ENCODE measurements at regions not wholly inside any gene's neighbourhood (a gene's known extent, or its start where the extent isn't known, plus 50 kb on each side); places are given as distances from the start of the nearest gene placed in this dataset.

GRCh38 chr11:8745431-8746253 is 63.0 kb downstream of the RPL27A start:
- ChIA-PET POLR2A (no interaction called here), CTCF (interaction anchor here (0.6 to 1.6 kb wide), 3 partner anchors 13 to 478 kb away, joined by 3 to 4 read pairs (median 3); no protein-coding TSS in a partner anchor)
- Histone ChIP-seq H3K27me3 (ENCODE audit: insufficient read depth) (no peaks in the 10 kb centered on the region), H3K4me1 (ENCODE audit: control insufficient read depth in 1 of 2, insufficient read depth in 2 of 2, low read depth in 1 of 2, low read length in 1 of 2) (no peaks in the 10 kb centered on the region), H3F3A (replicated peaks; ENCODE audit: insufficient read depth) (no peaks in the 10 kb centered on the region), H3K4me3 (ENCODE audit: low read depth in 2 of 2, low read length in 1 of 2) (no peak overlapping the region), H3K27ac (ENCODE audit: low read depth in 2 of 2, low read length in 1 of 2) (no peak overlapping the region), H4K20me1 (ENCODE audit: insufficient read depth) (peaks cover 2% of the 10 kb centered on the region; the same call in 1 of the 2 replicates), H2AFZ (ENCODE audit: low read depth) (no peak overlapping the region), H3K9ac (no peak overlapping the region), H3K9me2 (no peaks in the 10 kb centered on the region), H3K79me2 (ENCODE audit: insufficient read depth) (peaks cover under 1% of the 10 kb centered on the region; the same call in 1 of the 2 replicates), H3K36me3 (replicated peaks in 1 of 2; ENCODE audit: control insufficient read depth in 1 of 2, insufficient read depth in 2 of 2, low read length in 1 of 2) (peaks cover 15 to 17% of the 10 kb centered on the region in 2 experiments), H3K9me3 (no peaks in the 10 kb centered on the region), H3K4me2 (no peak overlapping the region)
- DNase-seq: no peak
- 81% methylated on average over 6 of the region's 6 CpGs for WGBS (ENCODE audit: low lambda C conversion rate)
- TF ChIP-seq USF1 (IDR thresholded peaks at IDR 0.05; ENCODE audit: borderline replicate concordance, low read depth) (no peak), SMC3 (IDR thresholded peaks at IDR 0.05; ENCODE audit: low read depth, low read length) (no peak), POLR2AphosphoS5 (IDR thresholded peaks at IDR 0.05; ENCODE audit: low read depth, low read length) (no peak), FOXJ3 (CRISPR knock-in tag; IDR thresholded peaks at IDR 0.05) (no peak), TEAD4 (IDR thresholded peaks at IDR 0.05; ENCODE audit: borderline replicate concordance, insufficient read depth) (no peak), PBX3 (IDR thresholded peaks at IDR 0.05) (no peak), RXRA (IDR thresholded peaks at IDR 0.05; ENCODE audit: borderline replicate concordance, low read depth) (no peak), YY1 (IDR thresholded peaks at IDR 0.05; ENCODE audit: low read depth) (no peak), SIN3A (IDR thresholded peaks at IDR 0.05; ENCODE audit: borderline replicate concordance, low read depth, low read length) (no peak), GATA2 (CRISPR knock-in tag; IDR thresholded peaks at IDR 0.05) (no peak)

- Histone ChIP-seq H3K27ac (ENCODE audit: low read depth in 2 of 2, low read length in 1 of 2) (no peak overlapping the region), H3K4me3 (ENCODE audit: low read depth in 2 of 2, low read length in 1 of 2) (no peak overlapping the region), H2AFZ (ENCODE audit: low read depth) (no peak overlapping the region), H4K20me1 (ENCODE audit: insufficient read depth) (peaks cover 6% of the 10 kb centered on the region), H3K4me2 (no peak overlapping the region), H3K36me3 (replicated peaks in 1 of 2; ENCODE audit: control insufficient read depth in 1 of 2, insufficient read depth in 2 of 2, low read length in 1 of 2) (peaks cover 15 to 17% of the 10 kb centered on the region in 2 experiments), H3F3A (replicated peaks; ENCODE audit: insufficient read depth) (no peaks in the 10 kb centered on the region), H3K79me2 (ENCODE audit: insufficient read depth) (peaks cover 8% of the 10 kb centered on the region; the same call in 1 of the 2 replicates), H3K9ac (no peak overlapping the region), H3K27me3 (ENCODE audit: insufficient read depth) (no peaks in the 10 kb centered on the region), H3K4me1 (ENCODE audit: control insufficient read depth in 1 of 2, insufficient read depth in 2 of 2, low read depth in 1 of 2, low read length in 1 of 2) (no peaks in the 10 kb centered on the region), H3K9me3 (no peaks in the 10 kb centered on the region), H3K9me2 (no peaks in the 10 kb centered on the region)
- POLR2A ChIA-PET: no interaction called here
- CTCF ChIA-PET: interaction anchor here (0.7 kb wide), 1 partner anchor 39 kb away, joined by 3 read pairs; no protein-coding TSS in a partner anchor
- 80% methylated on average over 2 of the region's 2 CpGs for WGBS (ENCODE audit: low lambda C conversion rate)
- DNase-seq: no peak
- TF ChIP-seq IRF3 (IDR thresholded peaks at IDR 0.05; ENCODE audit: low read depth, low read length): no peak
- no peak for TF ChIP-seq RAD21 (IDR thresholded peaks at IDR 0.05; ENCODE audit: low read length)
Measured at GRCh38 chr11:8746331-8746974, 63.9 kb downstream of the RPL27A start.
